ENCODE measurements at regions not wholly inside any gene's neighbourhood (a gene's known extent, or its start where the extent isn't known, plus 50 kb on each side); places are given as distances from the start of the nearest gene placed in this dataset.

DNA sequence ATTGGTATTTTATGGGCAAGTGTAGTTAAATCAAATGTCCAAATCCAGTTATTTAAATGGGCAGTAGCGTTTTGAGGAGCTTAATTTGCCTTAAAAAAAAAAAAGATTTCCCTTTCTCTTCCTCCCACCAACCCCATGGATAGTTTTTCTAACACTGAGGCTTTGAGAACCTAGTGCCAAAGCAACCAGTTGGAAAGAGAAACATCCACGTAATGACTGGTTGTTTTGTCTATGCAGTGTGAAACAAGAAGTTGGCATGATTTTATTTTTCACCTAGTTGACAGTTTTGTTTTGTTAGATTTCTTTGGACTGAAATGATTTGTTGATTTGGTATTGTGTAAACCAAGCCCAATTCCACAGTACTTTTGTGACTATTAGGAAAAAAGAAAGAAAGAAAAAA, 170.0 kb downstream of the SOX2 start:
- Histone ChIP-seq H3K27ac (ENCODE audit: low read depth in 1 of 2, low read length in 1 of 2) (no peak overlapping the region), H3K4me1 (ENCODE audit: control insufficient read depth in 5 of 5, insufficient read depth in 5 of 5, low read length in 5 of 5) (no peaks in the 10 kb centered on the region), H3K9ac (ENCODE audit: insufficient read depth in 1 of 2, low read length in 2 of 2) (no peak overlapping the region), H3K9me3 (ENCODE audit: control insufficient read depth in 4 of 4, insufficient read depth in 3 of 4, low read length in 3 of 4) (no peaks in the 10 kb centered on the region), H3K4me3 (no peak overlapping the region), H3K36me3 (ENCODE audit: control insufficient read depth in 4 of 4, insufficient read depth in 4 of 4, low read length in 4 of 4) (no peaks in the 10 kb centered on the region), H3K27me3 (ENCODE audit: control insufficient read depth in 3 of 3, insufficient read depth in 3 of 3, low read length in 2 of 3) (no peaks in the 10 kb centered on the region)
- no peak for DNase-seq
- TF ChIP-seq, protein P1, sequence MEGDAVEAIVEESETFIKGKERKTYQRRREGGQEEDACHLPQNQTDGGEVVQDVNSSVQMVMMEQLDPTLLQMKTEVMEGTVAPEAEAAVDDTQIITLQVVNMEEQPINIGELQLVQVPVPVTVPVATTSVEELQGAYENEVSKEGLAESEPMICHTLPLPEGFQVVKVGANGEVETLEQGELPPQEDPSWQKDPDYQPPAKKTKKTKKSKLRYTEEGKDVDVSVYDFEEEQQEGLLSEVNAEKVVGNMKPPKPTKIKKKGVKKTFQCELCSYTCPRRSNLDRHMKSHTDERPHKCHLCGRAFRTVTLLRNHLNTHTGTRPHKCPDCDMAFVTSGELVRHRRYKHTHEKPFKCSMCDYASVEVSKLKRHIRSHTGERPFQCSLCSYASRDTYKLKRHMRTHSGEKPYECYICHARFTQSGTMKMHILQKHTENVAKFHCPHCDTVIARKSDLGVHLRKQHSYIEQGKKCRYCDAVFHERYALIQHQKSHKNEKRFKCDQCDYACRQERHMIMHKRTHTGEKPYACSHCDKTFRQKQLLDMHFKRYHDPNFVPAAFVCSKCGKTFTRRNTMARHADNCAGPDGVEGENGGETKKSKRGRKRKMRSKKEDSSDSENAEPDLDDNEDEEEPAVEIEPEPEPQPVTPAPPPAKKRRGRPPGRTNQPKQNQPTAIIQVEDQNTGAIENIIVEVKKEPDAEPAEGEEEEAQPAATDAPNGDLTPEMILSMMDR (IDR thresholded peaks at IDR 0.05; ENCODE audit: control extremely low read depth, extremely low read depth) = no peak
- ATAC-seq (ENCODE audit: insufficient read depth, low FRiP score) = no peak
- 55 to 72% methylated on average over 2 of the region's 2 CpGs for WGBS, 2 donors

DNA sequence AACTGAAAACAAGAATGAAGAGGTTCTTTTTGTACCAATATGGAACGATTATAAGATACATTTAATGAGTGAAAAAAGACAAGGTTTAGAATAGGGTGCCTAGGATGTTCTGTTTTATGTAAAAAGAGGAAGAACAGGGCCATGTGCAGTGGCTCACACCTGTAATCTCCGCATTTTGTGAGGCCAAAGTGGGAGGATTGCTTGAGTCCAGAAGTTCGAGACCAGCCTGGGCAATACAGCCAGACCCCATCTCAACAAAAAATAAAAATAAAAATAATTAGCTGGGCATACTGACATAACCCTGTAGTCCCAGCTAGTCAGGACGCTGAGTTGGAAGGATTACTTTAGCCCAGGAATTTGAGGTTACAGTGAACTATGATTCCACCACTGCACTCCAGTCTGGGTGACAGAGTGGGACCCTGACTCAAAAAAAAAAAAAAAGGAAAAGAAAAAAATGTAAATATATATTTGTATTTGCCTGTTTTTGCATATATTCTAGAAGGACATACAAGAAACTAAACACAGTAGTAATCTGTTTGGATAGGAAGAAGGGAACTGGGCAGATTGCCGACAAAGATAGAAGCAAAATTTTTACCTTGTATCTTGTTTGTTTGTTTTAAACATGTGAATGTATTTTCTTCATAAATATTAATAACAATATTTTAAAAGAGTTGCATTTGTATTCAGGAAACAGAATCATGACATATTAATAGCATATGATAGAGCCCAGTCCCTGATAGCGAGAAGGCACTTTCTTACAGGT, 174.3 kb downstream of the SOX2 start:
- H3K27ac ChIP-seq (ENCODE audit: low read depth in 1 of 2, low read length in 1 of 2) = no peak overlapping the region
- no peaks in the 10 kb centered on the region for H3K36me3 ChIP-seq (ENCODE audit: control insufficient read depth in 4 of 4, insufficient read depth in 4 of 4, low read length in 4 of 4)
- no peak for ATAC-seq (ENCODE audit: insufficient read depth, low FRiP score)
- no peaks in the 10 kb centered on the region for H3K4me1 ChIP-seq (ENCODE audit: control insufficient read depth in 5 of 5, insufficient read depth in 5 of 5, low read length in 5 of 5)
- WGBS, 2 donors = 86 to 88% methylated on average over 6 of the region's 6 CpGs
- no peak overlapping the region for H3K4me3 ChIP-seq
- H3K9ac ChIP-seq (ENCODE audit: insufficient read depth in 1 of 2, low read length in 2 of 2) = no peak overlapping the region
- no peak for DNase-seq
- H3K9me3 ChIP-seq (ENCODE audit: control insufficient read depth in 4 of 4, insufficient read depth in 3 of 4, low read length in 3 of 4) = peaks cover 0 to 3% (median under 1%) of the 10 kb centered on the region in 4 donors
- TF ChIP-seq, protein P1 (IDR thresholded peaks at IDR 0.05; ENCODE audit: control extremely low read depth, extremely low read depth) = no peak
- no peaks in the 10 kb centered on the region for H3K27me3 ChIP-seq (ENCODE audit: control insufficient read depth in 3 of 3, insufficient read depth in 3 of 3, low read length in 2 of 3)

DNA sequence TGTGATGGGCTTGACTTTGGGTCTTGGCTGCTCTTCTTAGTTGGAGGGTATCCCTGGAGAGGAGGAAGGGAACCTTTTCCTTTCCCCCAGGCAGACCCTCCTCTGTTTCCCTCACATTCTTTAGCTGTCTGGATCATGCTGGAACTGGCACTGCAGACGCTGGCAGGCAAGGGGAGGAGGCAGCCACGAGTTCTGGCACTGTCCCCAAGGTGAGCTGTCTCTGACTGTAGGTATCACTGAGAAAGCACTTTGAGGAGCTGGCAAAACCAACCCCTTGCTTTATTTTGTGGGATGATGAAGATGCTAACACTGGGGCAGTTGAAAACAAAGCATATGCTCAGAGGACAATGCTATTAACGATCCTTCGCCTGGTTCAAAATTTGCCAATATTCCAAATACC, 175.0 kb downstream of the SOX2 start:
- Histone ChIP-seq H3K36me3 (ENCODE audit: control insufficient read depth in 4 of 4, insufficient read depth in 4 of 4, low read length in 4 of 4) (no peaks in the 10 kb centered on the region), H3K4me1 (ENCODE audit: control insufficient read depth in 5 of 5, insufficient read depth in 5 of 5, low read length in 5 of 5) (no peaks in the 10 kb centered on the region), H3K4me3 (no peak overlapping the region), H3K9ac (ENCODE audit: insufficient read depth in 1 of 2, low read length in 2 of 2) (no peak overlapping the region), H3K27ac (ENCODE audit: low read depth in 1 of 2, low read length in 1 of 2) (no peak overlapping the region), H3K9me3 (ENCODE audit: control insufficient read depth in 4 of 4, insufficient read depth in 3 of 4, low read length in 3 of 4) (peaks cover 0 to 3% (median under 1%) of the 10 kb centered on the region in 4 donors), H3K27me3 (ENCODE audit: control insufficient read depth in 3 of 3, insufficient read depth in 3 of 3, low read length in 2 of 3) (no peaks in the 10 kb centered on the region)
- ATAC-seq (ENCODE audit: insufficient read depth, low FRiP score) = no peak
- DNase-seq = no peak
- WGBS, 2 donors = 72 to 74% methylated on average over 4 of the region's 4 CpGs
- TF ChIP-seq, protein P1 (IDR thresholded peaks at IDR 0.05; ENCODE audit: control extremely low read depth, extremely low read depth) = no peak

DNA sequence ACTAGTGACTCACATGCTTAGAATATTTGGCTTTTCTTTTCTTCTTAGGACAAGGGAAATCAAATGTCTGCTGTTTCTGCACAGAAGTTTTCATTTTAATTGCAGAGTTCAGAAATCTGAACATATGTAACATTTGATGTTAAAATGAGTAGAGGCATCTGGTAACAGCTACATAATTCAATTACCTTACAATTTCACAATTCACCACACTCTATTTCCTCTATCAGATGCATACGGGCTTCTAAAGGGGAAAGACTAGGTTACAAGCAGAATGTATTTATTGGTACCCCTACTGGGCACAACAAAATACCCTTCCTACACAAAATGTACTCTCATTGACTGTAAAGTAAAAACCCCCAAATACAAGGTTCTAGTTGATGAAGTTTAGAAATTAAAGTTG, 176.0 kb downstream of the SOX2 start:
- no peak overlapping the region for H3K9ac ChIP-seq (ENCODE audit: insufficient read depth in 1 of 2, low read length in 2 of 2)
- peaks cover 0 to 3% (median under 1%) of the 10 kb centered on the region in 4 donors for H3K9me3 ChIP-seq (ENCODE audit: control insufficient read depth in 4 of 4, insufficient read depth in 3 of 4, low read length in 3 of 4)
- TF ChIP-seq, protein P1 (IDR thresholded peaks at IDR 0.05; ENCODE audit: control extremely low read depth, extremely low read depth) = no peak
- 58 to 74% methylated on average over 1 of the region's 1 CpG for WGBS, 2 donors
- no peaks in the 10 kb centered on the region for H3K4me1 ChIP-seq (ENCODE audit: control insufficient read depth in 5 of 5, insufficient read depth in 5 of 5, low read length in 5 of 5)
- DNase-seq (no peak), ATAC-seq (ENCODE audit: insufficient read depth, low FRiP score) (no peak)
- H3K27ac ChIP-seq (ENCODE audit: low read depth in 1 of 2, low read length in 1 of 2) = no peak overlapping the region
- no peaks in the 10 kb centered on the region for H3K36me3 ChIP-seq (ENCODE audit: control insufficient read depth in 4 of 4, insufficient read depth in 4 of 4, low read length in 4 of 4)
- no peak overlapping the region for H3K4me3 ChIP-seq
- H3K27me3 ChIP-seq (ENCODE audit: control insufficient read depth in 3 of 3, insufficient read depth in 3 of 3, low read length in 2 of 3) = no peaks in the 10 kb centered on the region
